ENCODE measurements at regions not wholly inside any gene's neighbourhood (a gene's known extent, or its start where the extent isn't known, plus 50 kb on each side); places are given as distances from the start of the nearest gene placed in this dataset.

- no peak for TF ChIP-seq CTCF (IDR thresholded peaks at IDR 0.05)
- Histone ChIP-seq H3K27ac (no peak overlapping the region), H3K4me3 (no peak overlapping the region)
- no peak for DNase-seq (ENCODE audit: low spot score)
Measured at GRCh38 chr12:39062266-39062996, 157.0 kb upstream of the CPNE8 start.

- TF ChIP-seq CTCF (IDR thresholded peaks at IDR 0.05) = no peak
- Histone ChIP-seq H3K4me3 (no peak overlapping the region), H3K27ac (no peak overlapping the region)
- DNase-seq (ENCODE audit: low spot score) = no peak
Measured at GRCh38 chr12:39061576-39061975, 156.2 kb upstream of the CPNE8 start.

- no peak for DNase-seq (ENCODE audit: low spot score)
- no peak overlapping the region for H3K4me3 ChIP-seq
- TF ChIP-seq CTCF (IDR thresholded peaks at IDR 0.05) = no peak
- H3K27ac ChIP-seq = no peak overlapping the region
Measured at GRCh38 chr12:39048395-39048794, 143.0 kb upstream of the CPNE8 start.

GRCh38 chr12:39047539-39048262, 142.3 kb upstream of the CPNE8 start:
- Histone ChIP-seq H3K4me3 (no peak overlapping the region), H3K27ac (no peak overlapping the region)
- no peak for TF ChIP-seq CTCF (IDR thresholded peaks at IDR 0.05)
- DNase-seq (ENCODE audit: low spot score) = no peak

- Histone ChIP-seq H3K4me3 (no peak overlapping the region), H3K27ac (no peak overlapping the region)
- no peak for DNase-seq (ENCODE audit: low spot score)
- no peak for TF ChIP-seq CTCF (IDR thresholded peaks at IDR 0.05)
Measured at GRCh38 chr12:39044754-39045153, 139.4 kb upstream of the CPNE8 start.

GRCh38 chr12:39043424-39043822, 138.0 kb upstream of the CPNE8 start:
- Histone ChIP-seq H3K4me3 (no peak overlapping the region), H3K27ac (no peak overlapping the region)
- no peak for TF ChIP-seq CTCF (IDR thresholded peaks at IDR 0.05)
- DNase-seq (ENCODE audit: low spot score) = no peak

- no peak for TF ChIP-seq CTCF (IDR thresholded peaks at IDR 0.05)
- Histone ChIP-seq H3K27ac (no peak overlapping the region), H3K4me3 (no peak overlapping the region)
- DNase-seq (ENCODE audit: low spot score) = no peak
Measured at GRCh38 chr12:39040275-39040674, 134.9 kb upstream of the CPNE8 start.
